Lower leg skin (tissue), 3 donors: ENCODE measurements at regions not wholly inside any gene's neighbourhood (a gene's known extent, or its start where the extent isn't known, plus 50 kb on each side); places are given as distances from the start of the nearest gene placed in this dataset.

ENCODE experiments used
- CTCF ChIP-seq, 3 donors: fragments of 450-650 bp; IDR thresholded peaks; one replicate each; pipeline ENCODE4 v1.5.1; 2016; ENCODE audit warnings: antibody characterized with exemption in 3 of 3, mild to moderate bottlenecking in 3 of 3, moderate library complexity in 2 of 3
- POLR2A ChIP-seq, 2 donors: fragments of 450-650 bp; IDR thresholded peaks; one replicate each; pipeline ENCODE4 v1.6.1; 2016 to 2017; ENCODE audit warnings: antibody characterized with exemption in 2 of 2, mild to moderate bottlenecking in 1 of 2, moderate library complexity in 1 of 2

GRCh38 chr5:15385037-15385436, 114.9 kb upstream of the FBXL7 start:
- no peak for TF ChIP-seq POLR2A (IDR thresholded peaks at IDR 0.05)
- no peak for TF ChIP-seq CTCF (IDR thresholded peaks at IDR 0.05)
